Stimulated activated CD4-positive, alpha-beta T cell treated with anti-CD3 and anti-CD28 coated beads, Interleukin-1b, Interleukin-23, amount 100 ng/mL, for 24 hours (primary cell): ENCODE measurements at regions not wholly inside any gene's neighbourhood (a gene's known extent, or its start where the extent isn't known, plus 50 kb on each side); places are given as distances from the start of the nearest gene placed in this dataset.

ENCODE experiments used
- DNase-seq, 4 experiments: peaks; one replicate each; pipeline ENCODE4 v3.0.0-alpha.2; 2020; ENCODE audit warnings: low read depth in 4 of 4, low spot score in 1 of 4

GRCh38 chr4:138298431-138298830 lies 56.3 kb upstream of the SLC7A11 start:
- no peak for DNase-seq

- no peak for DNase-seq
These were observed 55.7 kb upstream of the SLC7A11 start for GRCh38 chr4:138297743-138298405.

GRCh38 chr4:138292321-138292720 lies 50.2 kb upstream of the SLC7A11 start:
- no peak for DNase-seq
